SW480 (cell line): ENCODE measurements at regions not wholly inside any gene's neighbourhood (a gene's known extent, or its start where the extent isn't known, plus 50 kb on each side); places are given as distances from the start of the nearest gene placed in this dataset.
"Not testable (repeated sequence)": the region's sequence is repeated elsewhere in the genome, so short reads cannot be mapped to it uniquely, and the experiment has no call there.

Experiments used
- DNase-seq: peaks from one replicate; pipeline ENCODE4 v3.0.0-alpha.2; 2016; ENCODE audit warnings: low spot score

DNA sequence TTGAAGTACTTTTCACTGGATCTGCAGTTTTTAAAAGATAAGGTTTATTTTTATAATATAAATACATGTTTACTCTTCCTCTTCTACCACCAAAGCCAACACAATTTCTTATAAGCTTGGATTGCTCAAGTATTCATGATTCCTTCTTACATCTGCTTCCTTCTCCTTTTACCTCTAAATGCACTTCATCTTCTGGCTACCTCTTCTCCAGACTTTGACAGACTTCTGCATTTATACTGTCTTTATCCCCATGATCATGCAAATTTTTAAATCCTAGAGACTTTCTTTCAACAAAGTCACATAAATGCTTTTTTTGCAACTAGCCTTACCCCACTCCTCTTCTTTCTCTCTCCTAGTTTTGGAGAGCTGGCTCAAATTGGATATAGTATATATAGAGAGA is 142.9 kb downstream of the TFAP2B start:
- no peak for DNase-seq

DNA sequence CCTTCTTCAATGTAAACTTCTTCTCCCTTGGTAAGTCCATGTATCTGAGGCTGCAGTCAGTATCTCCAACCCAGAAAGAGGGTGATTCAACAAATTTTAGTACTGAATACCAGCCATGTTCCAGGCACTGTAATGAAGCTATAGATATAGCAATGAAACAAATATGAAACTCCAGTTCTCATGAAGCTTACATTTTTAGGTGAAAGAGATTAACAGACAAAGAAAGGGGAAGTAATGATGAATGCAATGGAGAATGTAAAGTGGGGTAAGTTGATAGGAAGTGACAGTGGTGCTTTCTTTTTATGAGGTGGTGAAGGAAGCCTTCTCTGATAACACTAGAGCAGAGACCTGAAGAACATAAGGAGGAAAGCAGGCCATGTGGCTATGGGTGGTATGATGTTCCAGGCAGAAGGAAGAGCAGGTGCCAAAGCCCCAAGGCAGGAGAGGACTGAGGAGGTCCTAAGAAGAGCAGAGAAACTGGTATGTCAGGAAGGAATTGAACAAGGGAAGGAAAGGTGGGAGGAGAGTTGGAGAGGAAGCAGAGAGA is 143.6 kb downstream of the TFAP2B start:
- DNase-seq = no peak

DNA sequence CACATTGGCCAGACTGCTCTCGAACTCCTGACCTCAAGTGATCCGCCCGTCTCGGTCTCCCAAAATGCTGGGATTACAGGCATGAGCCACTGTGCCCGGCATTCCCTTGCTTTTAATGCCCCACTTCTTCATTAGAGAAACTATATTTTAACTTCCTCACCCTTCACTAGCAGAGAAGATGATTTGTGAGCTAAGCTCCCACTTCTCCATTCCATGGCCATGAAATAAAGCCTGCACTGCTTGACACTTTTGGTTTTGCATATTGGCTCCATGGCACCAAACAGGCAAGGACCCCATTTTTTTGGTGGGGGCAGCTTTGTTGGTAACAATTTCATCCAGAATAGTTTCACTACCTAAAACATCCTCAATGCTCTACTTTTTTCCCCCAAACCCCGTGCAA is 145.3 kb downstream of the TFAP2B start:
- no peak for DNase-seq

DNA sequence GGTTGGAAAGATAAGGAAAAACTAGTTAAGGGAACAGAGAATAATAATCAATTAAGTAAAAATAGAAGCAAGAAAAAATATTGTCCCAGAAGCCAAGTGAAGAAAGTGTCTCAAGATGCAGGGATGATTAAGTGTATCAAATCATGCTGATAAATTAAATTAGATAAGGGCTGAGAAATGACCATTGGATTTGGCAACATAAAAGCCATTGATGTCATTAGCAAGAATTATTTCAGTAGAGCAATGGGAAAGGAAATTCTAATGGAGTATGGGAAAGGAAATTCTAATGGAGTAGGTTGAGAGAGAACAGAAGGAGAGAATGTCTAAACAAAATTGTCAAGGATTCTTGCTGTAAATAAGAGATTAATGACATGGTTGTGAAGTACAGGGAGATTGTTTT is 146.8 kb downstream of the TFAP2B start:
- no peak for DNase-seq

DNA sequence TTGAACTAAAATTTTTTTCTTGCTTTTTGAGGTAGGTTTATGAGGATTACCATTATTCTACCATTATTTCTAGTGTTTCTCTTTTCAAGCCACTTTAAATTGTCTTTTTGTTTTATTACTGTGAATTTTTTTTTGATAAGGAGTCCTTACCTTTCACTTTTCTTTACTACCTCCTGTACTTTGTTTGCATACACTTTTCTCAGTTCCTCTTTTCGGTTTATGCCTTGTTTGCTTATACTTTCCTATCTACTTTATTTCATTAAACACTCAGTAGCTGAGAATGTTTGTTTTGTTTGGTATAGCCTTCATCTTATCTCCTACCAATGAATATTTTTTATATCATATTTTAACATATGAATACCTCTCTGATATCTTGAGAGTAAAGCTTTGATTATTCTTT is 147.9 kb downstream of the TFAP2B start:
- DNase-seq = no peak

DNA sequence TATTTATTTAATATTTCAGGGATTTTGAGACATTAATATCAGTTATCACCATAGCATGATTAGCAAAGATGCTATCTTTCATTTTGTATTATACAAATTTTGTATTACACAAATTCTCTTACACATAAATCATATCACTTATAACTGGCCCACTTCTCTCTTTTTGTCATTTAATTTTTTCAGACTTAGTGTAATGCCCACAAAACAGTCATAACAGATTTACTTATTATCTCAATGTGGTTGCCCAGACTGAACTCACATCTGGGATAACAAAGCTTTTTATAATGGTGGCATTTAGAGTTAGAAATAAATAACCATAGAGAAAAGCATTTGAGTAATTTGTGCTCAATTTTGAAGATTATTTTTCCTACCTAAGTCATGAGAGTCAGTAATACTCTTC is 148.3 kb downstream of the TFAP2B start:
- no peak for DNase-seq

DNA sequence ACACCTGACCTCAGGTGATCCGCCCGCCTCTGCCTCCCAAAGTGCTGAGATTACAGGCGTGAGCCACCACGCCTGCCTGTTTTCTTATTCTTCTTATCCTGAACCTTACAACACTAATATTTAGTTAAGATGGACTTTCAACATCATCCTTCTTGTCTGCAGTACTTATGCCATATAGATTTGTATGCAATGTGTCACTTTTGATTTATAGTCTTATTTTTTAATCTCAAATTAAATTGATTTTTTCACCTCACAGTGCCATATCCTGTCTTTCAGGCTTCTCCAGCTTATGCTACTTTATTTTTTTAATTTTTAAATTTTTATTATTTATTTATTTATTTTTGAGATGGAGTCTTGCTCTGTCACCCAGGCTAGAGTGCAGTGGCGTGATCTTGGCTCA is 149.6 kb downstream of the TFAP2B start:
- DNase-seq = not testable (repeated sequence)

DNA sequence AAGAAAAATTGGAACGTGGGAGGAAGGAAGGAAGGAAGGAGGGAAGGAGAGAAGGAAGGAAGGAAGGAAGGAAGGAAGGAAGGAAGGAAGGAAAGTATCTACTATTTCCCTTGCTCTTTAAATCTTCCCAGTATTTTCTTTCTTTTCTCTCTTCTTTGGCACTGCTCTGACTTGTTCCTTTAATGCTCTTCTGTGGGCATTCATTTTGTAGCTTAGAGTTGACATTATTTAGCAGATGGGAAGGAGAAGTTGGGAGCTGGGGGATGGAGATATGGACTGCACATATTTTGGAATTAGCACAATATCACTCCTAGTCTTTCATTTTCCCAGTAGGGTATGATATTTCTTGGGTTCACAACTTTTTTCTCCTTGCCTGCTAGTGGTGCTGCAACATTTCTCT is 152.2 kb downstream of the TFAP2B start:
- no peak for DNase-seq

DNA sequence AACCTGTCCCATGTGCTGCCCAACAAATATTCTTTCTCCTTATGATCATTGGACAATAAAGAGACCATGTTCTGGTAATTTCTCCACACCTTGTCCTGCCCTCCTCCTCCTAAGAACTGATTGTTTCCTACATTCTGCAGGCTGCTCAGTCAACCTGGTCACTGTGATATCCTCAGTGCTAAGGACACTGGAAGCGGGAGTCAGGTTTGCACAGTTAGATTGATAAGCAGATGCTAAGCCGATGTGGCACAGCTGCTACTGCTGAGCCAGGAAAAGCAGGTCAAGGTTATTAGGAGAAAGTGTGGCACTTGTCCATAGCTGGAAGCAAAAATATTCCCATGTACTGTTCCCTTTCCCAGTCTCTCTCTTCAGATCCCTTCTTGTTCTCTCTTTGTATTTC is 154.8 kb downstream of the TFAP2B start:
- DNase-seq = no peak

DNA sequence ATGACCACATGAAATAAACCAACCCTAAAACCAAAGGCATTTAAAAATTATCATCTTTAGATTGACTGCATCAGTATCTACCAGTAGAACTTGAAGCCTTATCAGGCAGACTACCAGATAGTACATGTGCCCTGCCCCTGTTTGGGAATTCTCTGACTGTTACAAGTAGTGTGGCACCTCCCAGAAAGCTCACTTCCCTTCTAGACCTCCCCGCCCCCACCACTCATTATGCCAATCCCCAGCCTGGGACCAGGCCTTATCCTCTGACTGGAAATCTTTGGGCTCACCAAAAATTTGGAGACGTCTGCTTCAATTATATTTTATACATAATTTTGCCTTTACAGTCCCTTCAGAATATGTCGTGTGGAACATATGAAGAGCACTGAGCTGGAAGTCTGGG is 155.6 kb downstream of the TFAP2B start:
- DNase-seq = no peak

DNA sequence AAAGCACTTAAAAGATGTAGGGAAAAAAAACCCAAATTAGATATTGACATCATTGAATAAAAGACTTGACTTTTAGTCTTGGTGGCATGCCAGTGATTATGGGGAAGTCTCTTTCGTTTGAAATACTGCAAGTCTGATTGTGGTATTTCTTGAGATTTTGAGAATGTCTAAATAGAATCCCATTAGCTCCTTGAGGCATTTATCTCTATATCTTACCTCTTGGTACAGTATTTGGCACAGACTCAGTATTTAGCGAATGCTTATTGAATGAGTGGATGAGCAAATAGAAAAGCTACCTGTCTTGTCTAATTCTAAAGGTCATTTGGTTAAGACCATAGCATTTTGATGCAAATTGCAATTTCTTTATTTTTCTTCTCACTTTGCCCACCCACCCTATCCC is 156.5 kb downstream of the TFAP2B start:
- no peak for DNase-seq

DNA sequence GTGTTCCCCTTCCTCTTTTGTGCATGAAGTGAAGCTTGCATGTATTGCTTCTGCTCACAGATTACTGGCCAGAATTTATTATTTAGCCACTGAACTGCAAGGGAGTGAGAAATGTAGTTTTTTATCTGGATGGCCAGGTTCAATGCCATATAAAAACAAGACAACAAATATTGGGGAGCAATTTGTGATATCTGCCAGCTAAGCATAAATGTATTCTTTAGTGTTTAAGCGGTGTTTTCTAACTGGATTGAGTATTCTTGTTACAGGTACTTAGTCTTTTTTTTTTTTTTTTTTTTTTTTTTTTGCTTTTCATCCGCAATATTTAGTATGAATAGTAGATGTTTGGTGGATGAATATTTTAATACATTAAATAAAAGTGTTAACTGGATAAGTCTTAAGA is 158.2 kb downstream of the TFAP2B start:
- no peak for DNase-seq

DNA sequence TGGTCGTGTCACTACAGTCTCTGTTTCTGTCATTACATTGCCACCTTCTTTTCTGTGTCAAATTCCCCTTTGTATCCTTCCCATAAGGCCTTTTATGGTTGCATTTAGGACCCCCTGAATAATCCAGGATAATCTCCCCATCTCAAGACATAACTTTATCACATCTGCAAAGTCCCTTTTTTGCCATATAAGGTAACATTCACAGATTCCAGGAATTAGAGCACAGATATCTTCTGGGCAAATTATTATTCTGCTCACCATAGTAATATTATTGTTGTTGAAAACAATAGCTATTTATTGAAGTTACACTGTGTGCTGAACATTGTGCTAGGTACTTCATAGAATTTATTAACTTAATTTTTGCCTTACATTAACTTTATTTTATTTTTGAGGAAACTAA is 159.1 kb downstream of the TFAP2B start:
- DNase-seq = no peak

DNA sequence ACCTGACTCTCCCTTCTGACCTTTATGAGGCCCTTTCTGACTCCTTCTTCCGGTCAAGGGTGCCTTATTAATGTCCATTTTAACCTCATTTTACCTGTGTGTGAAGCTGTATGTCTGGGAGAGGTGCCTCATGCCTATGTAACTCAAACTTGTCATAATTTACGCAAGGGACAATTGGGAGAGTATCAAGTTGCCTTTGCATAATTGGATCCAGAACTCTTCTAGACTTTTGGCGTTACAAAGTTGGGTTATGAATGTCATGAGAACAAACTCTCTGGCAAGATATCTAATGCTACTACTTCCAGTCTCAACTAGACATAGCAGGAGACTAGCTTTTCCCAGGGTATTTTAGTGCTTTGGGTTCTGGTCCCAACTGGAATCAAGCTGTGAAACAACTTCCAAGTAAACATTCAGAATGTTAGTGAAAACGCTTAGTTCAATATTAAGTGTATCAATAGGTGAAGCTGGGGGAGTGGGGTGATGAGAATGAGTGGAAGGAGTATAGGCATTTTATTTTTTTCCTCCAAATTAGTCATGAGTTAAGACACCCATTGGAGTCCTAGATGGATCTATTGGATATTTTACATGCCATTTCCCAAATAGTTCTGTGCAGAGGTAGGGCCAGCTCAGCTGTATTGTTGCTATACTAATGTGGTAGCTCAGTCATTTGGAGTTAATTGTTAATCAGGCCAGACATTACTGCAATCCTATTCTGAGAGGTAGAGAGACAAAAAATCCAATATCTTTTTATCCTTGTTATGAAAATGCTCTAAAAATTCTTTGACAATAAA is 159.9 kb downstream of the TFAP2B start:
- no peak for DNase-seq

DNA sequence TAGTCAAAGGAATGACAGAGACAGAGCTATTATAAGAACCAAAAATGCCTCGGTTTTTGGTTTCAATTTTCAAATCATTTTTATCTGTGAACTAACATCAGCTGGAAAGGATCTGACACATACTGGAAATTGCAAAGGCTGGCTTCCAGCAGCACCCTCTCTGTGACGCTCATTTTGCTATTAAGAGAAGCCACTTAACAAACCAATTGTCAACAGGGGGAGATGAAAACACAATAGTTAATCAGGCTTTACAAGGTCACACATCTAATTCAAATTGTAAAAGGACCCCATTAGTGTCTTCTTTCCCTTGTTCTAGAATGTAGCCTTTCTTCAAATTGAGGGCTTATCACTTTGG is 160.5 kb downstream of the TFAP2B start:
- no peak for DNase-seq

DNA sequence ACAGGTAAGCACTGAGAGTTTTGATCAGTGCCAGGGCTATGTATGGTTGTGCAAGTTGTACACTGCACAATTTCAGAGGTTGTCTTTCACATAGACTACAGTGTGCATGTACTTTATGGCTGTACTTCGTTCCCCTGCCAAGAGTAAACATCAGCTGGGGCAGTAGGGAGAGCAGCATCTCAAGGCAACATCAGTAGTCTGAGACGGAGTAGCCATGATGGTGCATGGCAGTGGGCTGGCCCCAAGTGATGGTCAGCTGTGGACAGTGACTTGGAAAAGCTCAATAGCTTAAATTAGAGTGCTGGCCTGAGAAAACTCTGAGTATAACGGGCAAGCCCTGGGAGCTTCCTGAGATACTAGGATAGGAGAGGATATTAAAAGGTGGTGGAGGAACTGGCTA is 165.5 kb downstream of the TFAP2B start:
- DNase-seq = no peak

DNA sequence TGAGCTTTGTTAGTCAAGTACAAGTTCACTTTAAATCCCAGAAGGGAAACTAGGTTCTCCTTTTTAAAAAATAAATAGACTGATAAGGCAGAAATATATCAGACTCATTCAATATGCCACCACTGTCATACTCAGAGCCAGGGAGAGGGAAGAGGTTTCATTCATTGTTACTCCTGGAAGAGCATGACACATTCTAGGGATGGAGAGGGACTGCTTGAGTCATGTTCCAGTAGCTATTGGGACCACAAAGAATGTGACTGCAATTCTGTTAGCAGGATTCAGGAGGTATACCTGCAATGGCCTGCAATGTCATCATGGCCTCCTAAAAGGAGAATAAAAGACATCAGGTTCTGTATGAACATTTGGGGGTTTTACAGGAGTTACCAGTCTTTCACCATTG is 167.6 kb downstream of the TFAP2B start:
- no peak for DNase-seq

DNA sequence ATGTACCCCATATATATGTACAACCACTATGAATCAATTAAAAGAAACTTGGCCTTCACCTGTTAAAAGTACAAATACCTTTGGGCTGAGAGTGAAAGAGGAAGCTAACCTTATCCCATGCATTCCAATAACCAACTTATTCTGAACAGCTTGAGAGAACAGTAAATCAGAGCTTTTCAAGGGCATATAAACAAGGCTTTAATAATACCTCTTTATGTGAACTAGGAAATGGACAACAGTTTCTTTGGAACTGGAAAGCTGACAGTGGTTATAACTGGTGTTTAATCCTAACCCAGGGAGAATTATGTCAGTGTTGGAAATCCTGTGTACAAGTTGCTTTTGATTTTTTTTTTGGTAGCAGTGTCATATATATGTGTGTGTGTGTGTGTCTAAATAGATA is 170.5 kb downstream of the TFAP2B start:
- DNase-seq = no peak

DNA sequence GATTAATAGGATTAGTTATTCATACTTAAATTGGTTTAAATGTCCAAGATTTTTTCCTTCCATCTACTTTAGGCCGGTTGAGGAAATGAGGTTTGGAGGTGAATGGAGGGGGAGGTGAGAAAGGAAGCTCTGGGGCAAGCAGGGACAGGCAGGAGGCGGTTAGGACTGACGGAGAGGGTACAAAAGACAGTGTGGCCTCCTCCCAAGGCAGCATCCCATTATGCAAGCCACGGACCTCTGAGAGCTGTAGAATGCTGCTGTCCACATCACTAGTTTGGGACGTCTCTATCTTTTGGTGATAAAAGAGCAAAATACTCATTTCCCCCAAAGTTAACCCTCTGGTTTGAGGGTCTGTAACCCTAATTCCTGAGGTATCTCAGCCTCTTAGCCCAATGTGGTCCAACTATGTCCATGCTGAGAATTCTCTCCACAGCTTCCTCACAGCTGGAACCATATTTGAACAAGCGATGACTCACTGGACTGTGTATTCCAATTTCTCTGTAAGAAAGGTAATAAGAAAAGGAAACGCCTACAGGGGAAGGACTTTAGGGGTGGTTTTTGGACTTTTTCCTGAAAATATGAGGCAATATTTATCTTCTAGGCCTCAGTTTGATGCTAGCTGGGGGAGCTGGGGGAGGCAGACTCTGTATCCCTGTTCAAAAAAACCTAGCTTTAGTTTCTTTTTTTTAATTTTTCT is 172.2 kb downstream of the TFAP2B start:
- no peak for DNase-seq

DNA sequence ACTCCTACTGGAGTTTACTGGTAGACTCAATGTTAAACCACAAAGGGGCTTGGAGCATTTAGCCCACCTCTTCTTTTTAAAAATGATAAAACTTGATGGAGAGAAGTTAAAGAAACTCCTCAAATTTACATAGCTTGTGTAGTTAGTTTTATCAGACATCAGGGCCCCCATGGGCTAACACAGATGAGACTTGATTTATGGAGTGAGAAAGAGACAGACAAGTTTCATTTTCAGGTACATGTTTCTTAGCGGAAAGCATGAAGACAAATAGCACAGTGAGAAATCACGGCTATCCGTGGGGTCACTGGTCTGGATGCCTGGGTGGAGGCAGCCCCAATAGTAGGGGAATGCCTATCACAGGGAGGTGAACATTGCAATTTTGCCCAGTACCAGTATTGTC is 173.6 kb downstream of the TFAP2B start:
- no peak for DNase-seq

DNA sequence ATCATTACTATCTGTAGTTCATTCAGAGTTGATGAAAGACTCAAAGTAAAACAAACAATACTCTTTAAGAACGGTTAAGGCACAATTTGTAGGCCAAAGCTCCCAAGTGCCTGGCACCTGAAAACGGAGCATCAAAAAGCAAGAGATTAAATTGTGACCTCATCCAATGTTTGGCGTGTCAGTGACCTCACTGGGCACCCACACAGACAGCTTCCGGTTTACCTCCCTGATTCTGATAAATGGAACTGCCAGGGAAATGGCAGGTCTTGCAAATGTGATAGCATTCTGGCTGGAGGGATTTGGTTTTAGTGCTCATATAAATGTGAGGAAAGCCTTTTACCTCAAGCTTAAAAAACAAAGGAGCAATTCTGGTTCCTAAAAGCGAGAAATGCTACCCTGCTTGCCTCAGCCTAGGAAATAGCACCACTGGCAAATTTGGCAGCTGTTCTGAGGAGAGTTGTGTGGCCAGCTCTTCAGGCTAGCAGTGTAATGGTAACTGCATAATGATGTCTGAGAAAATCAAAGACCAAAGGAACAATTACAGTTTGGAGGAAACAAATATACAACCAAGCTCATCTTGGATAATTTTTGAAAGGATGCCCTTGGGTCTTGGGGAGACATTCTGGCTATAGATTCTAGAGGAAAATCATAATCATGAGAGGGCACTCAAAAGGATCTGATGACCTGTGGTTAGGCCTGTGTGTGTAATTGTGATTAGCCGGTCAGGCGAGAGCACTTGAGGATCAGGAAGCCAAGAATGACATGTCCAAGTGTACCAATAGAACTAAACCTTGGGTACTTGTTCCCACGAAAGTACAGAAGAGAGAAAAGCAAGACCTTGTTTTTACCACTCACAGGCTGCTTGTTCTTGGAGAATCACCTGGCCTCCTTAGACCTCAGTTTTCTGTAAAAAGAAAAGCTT is 174.3 kb downstream of the TFAP2B start:
- DNase-seq = no peak

DNA sequence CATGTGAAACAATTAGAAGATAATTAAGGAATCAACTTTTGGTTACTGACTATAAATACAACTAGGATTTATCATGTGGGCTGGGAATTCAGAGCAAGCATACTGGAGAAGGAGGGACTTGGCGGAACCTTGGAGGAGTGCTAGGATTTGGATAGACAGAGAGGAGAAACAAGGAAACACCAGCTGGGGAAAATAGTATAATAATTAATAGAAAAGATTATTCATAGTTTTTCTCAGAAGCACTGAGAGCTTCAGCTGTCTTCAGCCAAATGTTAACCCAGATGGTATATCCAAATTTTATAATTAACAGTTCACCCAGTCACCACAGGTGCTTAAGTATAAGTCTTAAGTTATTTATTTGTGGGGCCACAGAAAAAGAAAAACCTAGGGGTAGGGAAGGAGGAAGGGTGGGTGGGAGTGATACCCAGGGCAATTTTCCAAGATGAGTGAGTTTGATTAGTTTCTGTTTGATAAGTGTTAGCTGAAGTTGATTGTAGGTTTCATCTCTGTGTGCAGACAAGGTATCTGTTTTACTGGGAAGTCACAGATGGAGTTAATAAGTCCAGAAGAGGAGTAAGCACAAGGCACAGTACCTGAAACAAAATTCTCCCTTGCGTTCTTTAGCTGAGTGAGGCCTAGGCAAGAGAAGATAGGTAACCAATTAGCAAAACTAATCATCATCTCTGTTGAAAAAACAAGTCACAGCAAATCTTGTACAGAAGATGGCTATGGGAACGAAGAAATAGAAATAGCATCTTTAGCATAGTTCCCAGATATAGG is 175.5 kb downstream of the TFAP2B start:
- DNase-seq = no peak
